WTC11 (cell line): ENCODE measurements at regions not wholly inside any gene's neighbourhood (a gene's known extent, or its start where the extent isn't known, plus 50 kb on each side); places are given as distances from the start of the nearest gene placed in this dataset.

Source experiments
- AFF4 ChIP-seq: sonication (generic); formaldehyde crosslinking; IDR thresholded peaks from 2 replicates; pipeline ENCODE4 v1.8.1; 2023; ENCODE audit warnings: mild to moderate bottlenecking, missing genetic modification reagents, borderline replicate concordance
- CTCF ChIP-seq: fragments of 200-600 bp; IDR thresholded peaks from 2 replicates; pipeline ENCODE4 v1.8.0; 2022; ENCODE audit warnings: antibody characterized with exemption
- FOXJ3 ChIP-seq: sonication (generic); formaldehyde crosslinking; IDR thresholded peaks from 2 replicates; pipeline ENCODE4 v1.9.0; 2021; ENCODE audit warnings: missing genetic modification reagents, mild to moderate bottlenecking, borderline replicate concordance
- GABPB1 ChIP-seq: sonication (generic); formaldehyde crosslinking; IDR thresholded peaks from 2 replicates; pipeline ENCODE4 v1.8.1; 2023; ENCODE audit warnings: mild to moderate bottlenecking, missing genetic modification reagents
- MAX ChIP-seq: sonication (generic); formaldehyde crosslinking; IDR thresholded peaks from 2 replicates; pipeline ENCODE4 v1.8.0; 2022; ENCODE audit warnings: mild to moderate bottlenecking, missing genetic modification reagents
- TCF7 ChIP-seq: sonication (generic); formaldehyde crosslinking; IDR thresholded peaks from 2 replicates; pipeline ENCODE4 v1.8.0; 2022; ENCODE audit warnings: mild to moderate bottlenecking, low read depth, missing genetic modification reagents, moderate library complexity
- TEAD4 ChIP-seq: sonication (generic); formaldehyde crosslinking; IDR thresholded peaks from 2 replicates; pipeline ENCODE4 v1.8.0; 2022; ENCODE audit warnings: mild to moderate bottlenecking, missing genetic modification reagents

- TF ChIP-seq TEAD4 (CRISPR knock-in tag) (no peak), GABPB1 (CRISPR knock-in tag) (no peak), CTCF (no peak), AFF4 (CRISPR knock-in tag) (no peak), MAX (CRISPR knock-in tag) (no peak), FOXJ3 (CRISPR knock-in tag) (no peak), TCF7 (CRISPR knock-in tag) (no peak)
Measured at GRCh38 chr17:33854596-33854995, 400.5 kb upstream of the CCL2 start.
